ENCODE measurements at regions not wholly inside any gene's neighbourhood (a gene's known extent, or its start where the extent isn't known, plus 50 kb on each side); places are given as distances from the start of the nearest gene placed in this dataset.
"Not testable (repeated sequence)": the region's sequence is repeated elsewhere in the genome, so short reads cannot be mapped to it uniquely, and the experiment has no call there.

GRCh38 chr15:20473465-20473864, 68.1 kb downstream of the GOLGA6L6 start:
- not testable (repeated sequence) for DNase-seq

- not testable (repeated sequence) for DNase-seq
Observed at GRCh38 chr15:20472983-20473382, 68.6 kb downstream of the GOLGA6L6 start.

GRCh38 chr15:20470810-20471209, 70.8 kb downstream of the GOLGA6L6 start:
- not testable (repeated sequence) for DNase-seq

- not testable (repeated sequence) for DNase-seq
Observed at GRCh38 chr15:20441138-20441537, 100.5 kb downstream of the GOLGA6L6 start.

GRCh38 chr15:20440390-20440789, 101.2 kb downstream of the GOLGA6L6 start:
- not testable (repeated sequence) for DNase-seq

GRCh38 chr15:20439111-20439510, 102.5 kb downstream of the GOLGA6L6 start:
- not testable (repeated sequence) for DNase-seq

- not testable (repeated sequence) for DNase-seq
Observed at GRCh38 chr15:20438255-20438654, 103.3 kb downstream of the GOLGA6L6 start.

- not testable (repeated sequence) for DNase-seq
Observed at GRCh38 chr15:20433468-20433867, 108.1 kb downstream of the GOLGA6L6 start.

- DNase-seq = not testable (repeated sequence)
Observed at GRCh38 chr15:20430495-20430894, 111.1 kb downstream of the GOLGA6L6 start.

- DNase-seq = not testable (repeated sequence)
Observed at GRCh38 chr15:20420710-20421109, 120.9 kb downstream of the GOLGA6L6 start.

- DNase-seq = not testable (repeated sequence)
Observed at GRCh38 chr15:20416618-20417017, 125.0 kb downstream of the GOLGA6L6 start.

GRCh38 chr15:20409667-20410198, 131.9 kb downstream of the GOLGA6L6 start:
- not testable (repeated sequence) for DNase-seq

GRCh38 chr15:20409247-20409646, 132.4 kb downstream of the GOLGA6L6 start:
- no peak for DNase-seq

GRCh38 chr15:20407553-20407952, 134.0 kb downstream of the GOLGA6L6 start:
- DNase-seq = no peak

GRCh38 chr15:20404571-20404970, 137.0 kb downstream of the GOLGA6L6 start:
- DNase-seq = not testable (repeated sequence)

- not testable (repeated sequence) for DNase-seq
Observed at GRCh38 chr15:20402586-20402985, 139.0 kb downstream of the GOLGA6L6 start.

- not testable (repeated sequence) for DNase-seq
Observed at GRCh38 chr15:20401058-20401457, 140.5 kb downstream of the GOLGA6L6 start.

GRCh38 chr15:20398680-20399079, 142.9 kb downstream of the GOLGA6L6 start:
- not testable (repeated sequence) for DNase-seq

- not testable (repeated sequence) for DNase-seq
Observed at GRCh38 chr15:20388161-20388560, 153.4 kb downstream of the GOLGA6L6 start.

- DNase-seq = no peak
Observed at GRCh38 chr15:20386198-20386597, 155.4 kb downstream of the GOLGA6L6 start.

- not testable (repeated sequence) for DNase-seq
Observed at GRCh38 chr15:20380199-20380598, 161.4 kb downstream of the GOLGA6L6 start.

- DNase-seq = no peak
Observed at GRCh38 chr15:20376872-20377271, 164.7 kb downstream of the GOLGA6L6 start.

- DNase-seq = not testable (repeated sequence)
Observed at GRCh38 chr15:20372416-20372815, 169.2 kb downstream of the GOLGA6L6 start.

- DNase-seq = no peak
Observed at GRCh38 chr15:20369500-20369899, 172.1 kb downstream of the GOLGA6L6 start.

GRCh38 chr15:20368974-20369373, 172.6 kb downstream of the GOLGA6L6 start:
- DNase-seq = no peak
